OCI-LY1 (cell line): ENCODE measurements at regions not wholly inside any gene's neighbourhood (a gene's known extent, or its start where the extent isn't known, plus 50 kb on each side); places are given as distances from the start of the nearest gene placed in this dataset.

Experiments
- CTCF ChIP-seq: fragments of 200-600 bp; sonication (generic), shearing (Covaris generic); IDR thresholded peaks from 2 replicates; pipeline ENCODE4 v1.5.1; 2017; ENCODE audit warnings: mild to moderate bottlenecking, antibody characterized with exemption, low read length, moderate library complexity, mixed read lengths
- EZH2 ChIP-seq: fragments of 200-600 bp; sonication (generic), shearing (Covaris generic); IDR thresholded peaks from 2 replicates; pipeline ENCODE4 v1.8.0; 2017; ENCODE audit warnings: borderline replicate concordance, mixed run types, mild to moderate bottlenecking, antibody characterized with exemption, low read length, moderate library complexity, mixed read lengths

GRCh38 chr21:27134516-27134915 is 167.6 kb upstream of the ADAMTS5 start:
- TF ChIP-seq EZH2 (no peak), CTCF (no peak)
